SK-N-SH (cell line): ENCODE measurements at regions not wholly inside any gene's neighbourhood (a gene's known extent, or its start where the extent isn't known, plus 50 kb on each side); places are given as distances from the start of the nearest gene placed in this dataset.

Experiments
- CTCF ChIA-PET: fragments of 300-600, 350-600 bp; formaldehyde crosslinking; extraction: SDS; loops from one replicate; lab custom pipeline; 2021; lab: Yijun Ruan, JAX
- POLR2A ChIA-PET: fragments of 350-600 bp; sonication (Branson Sonifier 250); formaldehyde crosslinking; extraction: SDS; loops from one replicate; lab custom pipeline; 2020; ENCODE audit warnings: antibody characterized with exemption, inconsistent platforms; lab: Yijun Ruan, JAX
- DNase-seq: peaks from one replicate; pipeline ENCODE4 v3.0.0; 2012
- H2AFZ ChIP-seq: fragments of 200-600 bp; sonication (generic); 2 replicates; pipeline ENCODE4 v1.8.1; 2016; ENCODE audit warnings: antibody characterized with exemption, mild to moderate bottlenecking, low read depth
- H3F3A ChIP-seq: fragments of 200-600 bp; sonication (generic); replicated peaks from 2 replicates; pipeline ENCODE3; 2016; ENCODE audit warnings: antibody characterized with exemption, mild to moderate bottlenecking; ENCODE audit not compliant: insufficient read depth
- H3K27ac ChIP-seq, 2 experiments: fragments of 200-500 bp in 1 of 2; fragments of 200-600 bp in 1 of 2; sonication (Bioruptor generic) in 1 of 2; sonication (generic), shearing (Covaris generic) in 1 of 2; 2 replicates each; pipeline versions ENCODE4 v1.5.1 to v1.6.1; 2014 to 2016; ENCODE audit warnings: low read depth in 2 of 2, inconsistent platforms in 1 of 2, low read length in 1 of 2, mild to moderate bottlenecking in 1 of 2, mixed read lengths in 1 of 2
- H3K27me3 ChIP-seq: fragments of 200-600 bp; sonication (generic), shearing (Covaris generic); 2 replicates; pipeline ENCODE4 v1.6.1; 2016; ENCODE audit warnings: mixed run types; ENCODE audit not compliant: insufficient read depth
- H3K36me3 ChIP-seq, 2 experiments: fragments of 200-500 bp in 1 of 2; fragments of 200-600 bp in 1 of 2; sonication (Bioruptor generic) in 1 of 2; sonication (generic) in 1 of 2; replicated peaks in 1 of 2; 2 replicates each; pipeline versions ENCODE3 to v1.5.1; 2014 to 2016; ENCODE audit warnings: low read length in 1 of 2, mild to moderate bottlenecking in 1 of 2; ENCODE audit not compliant: insufficient read depth in 2 of 2, control insufficient read depth in 1 of 2
- H3K4me1 ChIP-seq, 2 experiments: fragments of 200-500 bp in 1 of 2; fragments of 200-600 bp in 1 of 2; sonication (Bioruptor generic) in 1 of 2; sonication (generic), shearing (Covaris generic) in 1 of 2; 2 replicates each; pipeline versions ENCODE4 v1.5.1 to v1.6.1; 2014 to 2016; ENCODE audit warnings: low read depth in 1 of 2, low read length in 1 of 2, mixed run types in 1 of 2; ENCODE audit not compliant: insufficient read depth in 2 of 2, control insufficient read depth in 1 of 2
- H3K4me2 ChIP-seq: fragments of 200-600 bp; sonication (generic), shearing (Covaris generic); 2 replicates; pipeline ENCODE4 v1.6.1; 2017; ENCODE audit warnings: mixed run types
- H3K4me3 ChIP-seq, 2 experiments: fragments of 200-500 bp in 1 of 2; fragments of 200-600 bp in 1 of 2; sonication (Bioruptor generic) in 1 of 2; sonication (generic), shearing (Covaris generic) in 1 of 2; 2 replicates each; pipeline versions ENCODE4 v1.5.1 to v1.8.1; 2014 to 2016; ENCODE audit warnings: low read depth in 2 of 2, inconsistent platforms in 1 of 2, low read length in 1 of 2, mild to moderate bottlenecking in 1 of 2, mixed read lengths in 1 of 2, moderate library complexity in 1 of 2
- H3K79me2 ChIP-seq: fragments of 200-600 bp; sonication (generic); 2 replicates; pipeline ENCODE4 v1.8.1; 2017; ENCODE audit warnings: mild to moderate bottlenecking; ENCODE audit not compliant: insufficient read depth
- H3K9ac ChIP-seq: fragments of 200-600 bp; sonication (generic); 2 replicates; pipeline ENCODE4 v1.6.1; 2017; ENCODE audit warnings: mixed run types
- H3K9me2 ChIP-seq: fragments of 200-600 bp; sonication (generic); 2 replicates; pipeline ENCODE4 v1.6.1; 2017; ENCODE audit warnings: mixed run types
- H3K9me3 ChIP-seq: fragments of 200-600 bp; sonication (generic); 2 replicates; pipeline ENCODE4 v1.6.1; 2017; ENCODE audit warnings: mixed run types, mild to moderate bottlenecking, moderate library complexity
- H4K20me1 ChIP-seq: fragments of 200-600 bp; sonication (generic); 2 replicates; pipeline ENCODE4 v1.6.1; 2017; ENCODE audit warnings: mild to moderate bottlenecking, mixed run types; ENCODE audit not compliant: insufficient read depth
- EZH2phosphoT487 ChIP-seq: fragments of 200-600 bp; sonication (generic); IDR thresholded peaks from 2 replicates; pipeline ENCODE4 v1.6.1; 2017; ENCODE audit warnings: low read depth, mixed run types, mild to moderate bottlenecking, antibody characterized with exemption, moderate library complexity, borderline replicate concordance
- FOSL2 ChIP-seq: IDR thresholded peaks from 2 replicates; pipeline ENCODE4 v1.4.0; 2012; ENCODE audit warnings: low read depth, mild to moderate bottlenecking, moderate library complexity, borderline replicate concordance
- FOXJ3 ChIP-seq: sonication (generic); formaldehyde crosslinking; IDR thresholded peaks from 2 replicates; pipeline ENCODE4 v1.5.1; 2020; ENCODE audit warnings: mild to moderate bottlenecking, missing genetic modification reagents
- FOXM1 ChIP-seq: IDR thresholded peaks from 2 replicates; pipeline ENCODE4 v1.4.0; 2012; ENCODE audit warnings: low read depth, mild to moderate bottlenecking
- GATA2 ChIP-seq: sonication (generic); formaldehyde crosslinking; IDR thresholded peaks from 2 replicates; pipeline ENCODE4 v1.5.0; 2020; ENCODE audit warnings: mild to moderate bottlenecking, missing genetic modification reagents
- IRF3 ChIP-seq: fragments of 150-350 bp; IDR thresholded peaks from 2 replicates; pipeline ENCODE4 v1.6.1; 2016; ENCODE audit warnings: mild to moderate bottlenecking, low read depth, low read length
- JUND ChIP-seq: IDR thresholded peaks from 2 replicates; pipeline ENCODE4 v1.4.0; 2012
- MAX ChIP-seq: IDR thresholded peaks from 2 replicates; pipeline ENCODE4 v1.4.0; 2012; ENCODE audit warnings: low read depth
- MEF2A ChIP-seq: IDR thresholded peaks from 2 replicates; pipeline ENCODE4 v1.4.0; 2012; ENCODE audit warnings: low read depth, borderline replicate concordance
- PBX3 ChIP-seq: IDR thresholded peaks from 2 replicates; pipeline ENCODE4; 2012
- RCOR1 ChIP-seq: fragments of 150-350 bp; IDR thresholded peaks from 2 replicates; pipeline ENCODE4 v1.6.1; 2017; ENCODE audit warnings: antibody characterized with exemption, low read length
- SIN3A ChIP-seq: IDR thresholded peaks from 2 replicates; pipeline ENCODE4 v1.6.1; 2012; ENCODE audit warnings: low read depth, mild to moderate bottlenecking, low read length, moderate library complexity, borderline replicate concordance
- SMC3 ChIP-seq: IDR thresholded peaks from 2 replicates; pipeline ENCODE4 v1.6.1; 2012; ENCODE audit warnings: low read depth, low read length, improper control_type of control experiment
- YY1 ChIP-seq: IDR thresholded peaks from 2 replicates; pipeline ENCODE4 v1.4.0; 2012; ENCODE audit warnings: low read depth, mild to moderate bottlenecking
- whole genome bisulfite sequencing: methylation state at CpG from one replicate; pipeline ENCODE4 v1.1.6; 2017; ENCODE audit warnings: low lambda C conversion rate; 5-methylcytosine and 5-hydroxymethylcytosine counted together
- TF ChIP-seq, protein P1 (sequence below): IDR thresholded peaks from 2 replicates; pipeline ENCODE4 v1.4.0; 2012; ENCODE audit warnings: low read depth, borderline replicate concordance
- TF ChIP-seq, protein P2 (sequence below): fragments of 150-350 bp; IDR thresholded peaks from 2 replicates; pipeline ENCODE4 v1.6.1; 2017; ENCODE audit warnings: antibody characterized with exemption, low read length, low read depth, borderline replicate concordance

DNA sequence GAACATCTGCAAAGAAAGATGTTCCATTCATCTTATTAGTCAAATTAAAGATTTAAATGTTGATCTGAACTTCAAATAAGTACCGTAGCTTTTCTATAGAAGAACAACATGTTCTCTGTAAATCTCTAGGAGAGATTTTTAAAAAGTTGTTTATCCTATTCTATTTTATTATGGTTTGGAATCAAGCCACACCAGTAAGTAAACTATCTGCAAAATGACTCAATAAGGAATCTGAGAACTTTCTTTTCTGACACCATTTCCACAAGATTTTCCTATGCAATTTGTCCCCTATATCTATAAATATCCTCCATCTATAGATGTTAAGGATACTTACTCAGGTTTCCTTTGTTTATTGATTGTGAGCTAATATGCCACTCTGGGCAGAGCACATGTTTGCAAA is 736.6 kb downstream of the CBLN2 start:
- no peak overlapping the region for H3K9ac ChIP-seq
- CTCF ChIA-PET, result no interaction called here
- no peaks in the 10 kb centered on the region for H3K9me2 ChIP-seq
- H3K36me3 ChIP-seq, result no peaks in the 10 kb centered on the region
- H3K79me2 ChIP-seq, result no peaks in the 10 kb centered on the region
- no peaks in the 10 kb centered on the region for H4K20me1 ChIP-seq
- H3F3A ChIP-seq, result no peaks in the 10 kb centered on the region
- H3K9me3 ChIP-seq, result no peaks in the 10 kb centered on the region
- no peak overlapping the region for H3K27ac ChIP-seq
- H3K4me2 ChIP-seq, result no peak overlapping the region
- peaks cover 0 to 2% of the 10 kb centered on the region in 2 experiments; a peak in 1 of 4 replicates for H3K4me1 ChIP-seq
- POLR2A ChIA-PET, result no interaction called here
- TF ChIP-seq EZH2phosphoT487 (no peak), SMC3 (no peak), FOSL2 (no peak), YY1 (no peak), FOXM1 (no peak), RCOR1 (no peak), MEF2A (no peak), MAX (no peak), FOXJ3 (no peak), PBX3 (no peak), SIN3A (no peak), GATA2 (CRISPR knock-in tag) (no peak), IRF3 (no peak), JUND (no peak)
- TF ChIP-seq, protein P1, sequence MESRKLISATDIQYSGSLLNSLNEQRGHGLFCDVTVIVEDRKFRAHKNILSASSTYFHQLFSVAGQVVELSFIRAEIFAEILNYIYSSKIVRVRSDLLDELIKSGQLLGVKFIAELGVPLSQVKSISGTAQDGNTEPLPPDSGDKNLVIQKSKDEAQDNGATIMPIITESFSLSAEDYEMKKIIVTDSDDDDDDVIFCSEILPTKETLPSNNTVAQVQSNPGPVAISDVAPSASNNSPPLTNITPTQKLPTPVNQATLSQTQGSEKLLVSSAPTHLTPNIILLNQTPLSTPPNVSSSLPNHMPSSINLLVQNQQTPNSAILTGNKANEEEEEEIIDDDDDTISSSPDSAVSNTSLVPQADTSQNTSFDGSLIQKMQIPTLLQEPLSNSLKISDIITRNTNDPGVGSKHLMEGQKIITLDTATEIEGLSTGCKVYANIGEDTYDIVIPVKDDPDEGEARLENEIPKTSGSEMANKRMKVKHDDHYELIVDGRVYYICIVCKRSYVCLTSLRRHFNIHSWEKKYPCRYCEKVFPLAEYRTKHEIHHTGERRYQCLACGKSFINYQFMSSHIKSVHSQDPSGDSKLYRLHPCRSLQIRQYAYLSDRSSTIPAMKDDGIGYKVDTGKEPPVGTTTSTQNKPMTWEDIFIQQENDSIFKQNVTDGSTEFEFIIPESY, result no peak
- TF ChIP-seq, protein P2, sequence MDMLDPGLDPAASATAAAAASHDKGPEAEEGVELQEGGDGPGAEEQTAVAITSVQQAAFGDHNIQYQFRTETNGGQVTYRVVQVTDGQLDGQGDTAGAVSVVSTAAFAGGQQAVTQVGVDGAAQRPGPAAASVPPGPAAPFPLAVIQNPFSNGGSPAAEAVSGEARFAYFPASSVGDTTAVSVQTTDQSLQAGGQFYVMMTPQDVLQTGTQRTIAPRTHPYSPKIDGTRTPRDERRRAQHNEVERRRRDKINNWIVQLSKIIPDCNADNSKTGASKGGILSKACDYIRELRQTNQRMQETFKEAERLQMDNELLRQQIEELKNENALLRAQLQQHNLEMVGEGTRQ, result no peak
- 60% methylated on average over 1 of the region's 1 CpG for WGBS
- no peak for DNase-seq
- no peak overlapping the region for H2AFZ ChIP-seq
- no peak overlapping the region for H3K4me3 ChIP-seq
- H3K27me3 ChIP-seq, result no peaks in the 10 kb centered on the region
